ENCODE measurements at regions not wholly inside any gene's neighbourhood (a gene's known extent, or its start where the extent isn't known, plus 50 kb on each side); places are given as distances from the start of the nearest gene placed in this dataset.
A peak's percentile ranks its signal among the peaks of the same experiment; 100 is the strongest.

DNA sequence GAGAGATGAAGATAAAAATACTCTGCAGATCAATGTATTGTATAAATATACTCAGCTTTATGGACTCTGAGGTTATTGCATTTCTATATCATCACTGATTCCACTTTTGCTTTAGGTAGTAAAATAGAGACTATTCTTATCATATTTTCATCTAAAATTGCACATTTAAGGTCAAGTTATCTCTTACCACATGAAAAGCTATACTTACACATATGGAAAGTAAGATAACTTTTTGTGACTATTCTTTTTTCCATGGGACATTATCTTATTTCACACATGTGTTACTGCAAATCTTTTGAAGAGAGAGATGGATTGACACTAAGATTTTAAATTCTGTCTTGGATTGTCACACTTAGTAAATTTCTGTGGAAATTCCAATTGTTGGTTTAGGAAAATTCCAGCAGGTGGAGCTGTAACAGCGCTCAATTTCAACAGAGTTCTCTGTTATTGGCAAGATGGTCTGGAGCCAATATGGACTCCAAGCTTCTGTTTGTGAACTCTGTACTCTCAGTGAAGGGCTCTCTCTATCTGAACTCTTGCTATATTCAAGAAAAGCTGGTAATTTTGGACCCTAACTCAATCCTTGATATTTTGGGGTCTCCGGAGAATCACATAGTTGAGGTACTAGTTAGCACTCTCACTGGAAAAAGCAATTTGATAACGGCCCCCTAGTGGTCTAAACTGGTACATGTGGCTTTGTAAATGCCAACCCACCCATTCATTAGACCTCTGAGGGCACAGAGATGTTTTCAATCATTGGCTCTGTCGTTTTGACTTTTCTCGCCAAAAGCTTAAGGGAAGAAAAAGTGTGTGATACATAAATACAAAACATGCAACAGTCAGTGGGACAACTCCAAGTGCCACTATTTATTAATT, 429.7 kb downstream of the ETS1 start:
- H3K27ac Mint-ChIP-seq (ENCODE audit: unreplicated experiment) = peak overlapping the region; percentile 79
- no peaks in the 10 kb centered on the region for H3K36me3 Mint-ChIP-seq (ENCODE audit: low read depth)
- H3K4me1 Mint-ChIP-seq = peaks cover 10% of the 10 kb centered on the region
- H3K27me3 Mint-ChIP-seq (ENCODE audit: low read depth) = no peaks in the 10 kb centered on the region
- H3K4me3 Mint-ChIP-seq = peak overlapping the region; percentile 28
- peak; percentile 73 for DNase-seq (ENCODE audit: low read depth, low spot score)
- TF ChIP-seq, protein P1, sequence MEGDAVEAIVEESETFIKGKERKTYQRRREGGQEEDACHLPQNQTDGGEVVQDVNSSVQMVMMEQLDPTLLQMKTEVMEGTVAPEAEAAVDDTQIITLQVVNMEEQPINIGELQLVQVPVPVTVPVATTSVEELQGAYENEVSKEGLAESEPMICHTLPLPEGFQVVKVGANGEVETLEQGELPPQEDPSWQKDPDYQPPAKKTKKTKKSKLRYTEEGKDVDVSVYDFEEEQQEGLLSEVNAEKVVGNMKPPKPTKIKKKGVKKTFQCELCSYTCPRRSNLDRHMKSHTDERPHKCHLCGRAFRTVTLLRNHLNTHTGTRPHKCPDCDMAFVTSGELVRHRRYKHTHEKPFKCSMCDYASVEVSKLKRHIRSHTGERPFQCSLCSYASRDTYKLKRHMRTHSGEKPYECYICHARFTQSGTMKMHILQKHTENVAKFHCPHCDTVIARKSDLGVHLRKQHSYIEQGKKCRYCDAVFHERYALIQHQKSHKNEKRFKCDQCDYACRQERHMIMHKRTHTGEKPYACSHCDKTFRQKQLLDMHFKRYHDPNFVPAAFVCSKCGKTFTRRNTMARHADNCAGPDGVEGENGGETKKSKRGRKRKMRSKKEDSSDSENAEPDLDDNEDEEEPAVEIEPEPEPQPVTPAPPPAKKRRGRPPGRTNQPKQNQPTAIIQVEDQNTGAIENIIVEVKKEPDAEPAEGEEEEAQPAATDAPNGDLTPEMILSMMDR (conservative IDR thresholded peaks at IDR 0.05) = peak; percentile 97
- no peaks in the 10 kb centered on the region for H3K9me3 Mint-ChIP-seq

DNA sequence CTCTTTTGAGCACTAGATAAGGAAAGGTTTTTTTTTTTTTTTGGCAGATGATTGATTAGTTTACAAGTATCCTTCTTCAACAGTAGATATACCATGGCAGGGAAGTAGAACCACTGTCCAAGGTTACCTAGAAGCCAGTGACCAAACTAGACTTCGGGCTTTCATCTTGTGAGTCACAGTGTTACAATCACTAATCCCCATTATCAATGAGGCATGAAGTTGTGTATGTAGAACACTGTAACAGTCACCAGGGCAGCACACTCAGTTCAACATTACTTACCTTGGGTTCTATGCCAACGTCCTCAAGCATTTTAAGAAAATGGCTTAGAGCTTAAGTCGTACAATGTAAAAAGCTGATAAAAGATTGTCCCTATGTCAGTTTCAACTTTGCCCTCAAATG, 430.9 kb downstream of the ETS1 start:
- Mint-ChIP-seq H3K4me3 (no peak overlapping the region), H3K36me3 (ENCODE audit: low read depth) (no peaks in the 10 kb centered on the region), H3K9me3 (no peaks in the 10 kb centered on the region), H3K4me1 (peaks cover 4% of the 10 kb centered on the region), H3K27me3 (ENCODE audit: low read depth) (no peaks in the 10 kb centered on the region), H3K27ac (ENCODE audit: unreplicated experiment) (no peak overlapping the region)
- DNase-seq (ENCODE audit: low read depth, low spot score) = no peak
- TF ChIP-seq, protein P1 (conservative IDR thresholded peaks at IDR 0.05) = no peak

DNA sequence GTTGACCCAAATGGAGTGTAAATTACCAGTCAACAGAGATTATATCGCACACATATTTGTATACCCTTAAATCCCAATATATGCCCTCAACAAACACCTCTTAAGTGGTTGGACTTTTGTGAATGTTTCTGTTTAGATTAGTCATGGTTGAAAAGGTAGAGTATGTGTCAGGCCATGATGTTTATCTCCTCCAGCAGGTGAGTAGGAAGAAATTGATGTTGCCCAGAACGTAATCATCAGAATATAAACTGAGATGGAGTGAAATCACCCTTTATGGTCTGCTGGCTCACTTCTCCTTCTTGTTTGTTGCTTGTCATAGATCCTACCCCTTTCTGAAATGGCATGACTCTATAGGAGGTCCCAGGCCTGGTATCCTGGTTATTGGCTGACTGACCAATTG, 431.8 kb downstream of the ETS1 start:
- DNase-seq (ENCODE audit: low read depth, low spot score) = no peak
- Mint-ChIP-seq H3K4me3 (no peak overlapping the region), H3K36me3 (ENCODE audit: low read depth) (no peaks in the 10 kb centered on the region), H3K9me3 (no peaks in the 10 kb centered on the region), H3K4me1 (peaks cover 4% of the 10 kb centered on the region), H3K27me3 (ENCODE audit: low read depth) (no peaks in the 10 kb centered on the region), H3K27ac (ENCODE audit: unreplicated experiment) (no peak overlapping the region)
- TF ChIP-seq, protein P1 (conservative IDR thresholded peaks at IDR 0.05) = no peak

DNA sequence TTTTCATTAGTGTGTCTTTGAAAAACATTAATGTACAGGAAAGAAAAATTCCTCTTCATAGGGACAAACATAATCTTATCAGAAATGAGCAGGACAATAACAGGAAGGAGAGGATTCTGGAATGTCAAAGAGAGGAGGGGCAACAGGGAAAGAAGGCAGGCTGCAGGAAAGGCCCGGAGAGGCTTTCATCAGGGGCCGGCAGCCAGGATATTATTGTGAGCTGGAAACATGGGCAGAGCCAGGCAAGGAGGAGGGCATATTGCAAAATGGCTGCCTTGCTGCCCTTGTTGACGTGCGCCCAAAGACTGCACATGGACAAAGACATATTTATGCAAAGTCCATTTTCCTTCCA, 433.7 kb downstream of the ETS1 start:
- TF ChIP-seq, protein P1 (conservative IDR thresholded peaks at IDR 0.05) = no peak
- no peak for DNase-seq (ENCODE audit: low read depth, low spot score)
- no peak overlapping the region for H3K27ac Mint-ChIP-seq (ENCODE audit: unreplicated experiment)
- H3K27me3 Mint-ChIP-seq (ENCODE audit: low read depth) = no peaks in the 10 kb centered on the region
- H3K36me3 Mint-ChIP-seq (ENCODE audit: low read depth) = no peaks in the 10 kb centered on the region
- peaks cover 6% of the 10 kb centered on the region for H3K4me1 Mint-ChIP-seq
- H3K4me3 Mint-ChIP-seq = no peak overlapping the region
- no peaks in the 10 kb centered on the region for H3K9me3 Mint-ChIP-seq

DNA sequence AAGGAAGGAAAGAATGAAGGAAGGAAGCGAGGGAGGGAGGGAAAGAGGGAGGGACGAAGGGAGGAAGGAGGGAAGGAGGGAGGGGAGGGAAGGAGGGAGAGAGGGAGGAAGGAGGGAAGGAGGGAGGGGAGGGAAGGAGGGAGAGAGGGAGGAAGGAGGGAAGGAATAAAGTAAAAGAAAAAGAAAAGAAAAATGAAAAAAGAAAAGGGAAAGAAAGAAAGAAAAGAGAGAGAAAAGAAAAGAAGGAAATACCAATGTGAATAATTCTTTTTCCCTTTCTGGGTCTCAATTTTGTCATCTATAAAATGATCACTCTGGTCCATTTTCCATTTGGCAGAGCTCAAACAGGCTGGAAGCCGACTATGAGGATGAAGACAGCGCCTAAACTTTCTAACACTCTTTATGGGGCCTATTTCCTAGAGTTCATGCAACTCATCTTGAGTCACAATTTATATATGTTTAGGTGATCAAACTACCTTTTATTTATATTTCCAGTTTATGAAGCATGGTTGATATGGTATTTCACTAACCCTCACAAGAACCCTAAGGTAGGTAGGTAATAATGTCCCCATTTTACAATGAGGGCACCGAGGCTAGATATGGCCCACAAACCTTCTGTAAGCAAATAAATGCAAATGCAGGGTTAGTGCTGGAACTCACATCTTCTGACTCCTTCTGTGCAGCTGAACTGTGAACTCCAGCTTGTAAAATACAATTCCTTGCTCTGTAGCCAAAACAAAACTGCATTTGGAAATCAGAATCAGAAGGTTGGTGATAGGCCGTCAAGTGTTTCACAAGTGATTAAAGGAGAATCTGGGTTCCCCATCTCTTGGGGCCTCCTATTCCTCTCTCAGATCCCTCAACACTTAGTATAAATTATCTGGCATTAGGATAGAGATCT, 434.3 kb downstream of the ETS1 start:
- TF ChIP-seq, protein P1 (conservative IDR thresholded peaks at IDR 0.05) = no peak
- Mint-ChIP-seq H3K27ac (ENCODE audit: unreplicated experiment) (no peak overlapping the region), H3K36me3 (ENCODE audit: low read depth) (no peaks in the 10 kb centered on the region), H3K4me3 (no peak overlapping the region), H3K4me1 (peaks cover 9% of the 10 kb centered on the region), H3K27me3 (ENCODE audit: low read depth) (no peaks in the 10 kb centered on the region), H3K9me3 (no peaks in the 10 kb centered on the region)
- no peak for DNase-seq (ENCODE audit: low read depth, low spot score)

All from neural crest cell (in vitro differentiated cells).